Right lobe of liver (tissue), 6 donors: ENCODE measurements at regions not wholly inside any gene's neighbourhood (a gene's known extent, or its start where the extent isn't known, plus 50 kb on each side); places are given as distances from the start of the nearest gene placed in this dataset.
A peak's percentile ranks its signal among the peaks of the same experiment; 100 is the strongest.

ENCODE experiments used
- ATAC-seq, 4 donors: fragments of 200-7000 bp; cut with Tn5 transposase; one replicate each; pipeline ENCODE4 v1.9.1; 2020; ENCODE audit warnings: mild to moderate bottlenecking in 4 of 4, moderate library complexity in 4 of 4
- DNase-seq, 3 donors: peaks; one replicate each; pipeline ENCODE4 v3.0.0-alpha.2; 2020
- H3K27ac ChIP-seq, 3 donors: fragments of 200-600 bp; one replicate each; pipeline ENCODE4 v1.8.0; 2022
- H3K27me3 ChIP-seq, 2 donors: fragments of 200-600 bp; one replicate each; pipeline ENCODE4 v1.8.0; 2022
- H3K36me3 ChIP-seq, 4 donors: fragments of 200-600 bp; sonication (generic) in 1 of 4; one replicate each; pipeline versions ENCODE4 v1.5.1 to v1.8.0; 2017 to 2022; ENCODE audit warnings: control low read depth in 1 of 4
- H3K4me1 ChIP-seq, 4 donors: fragments of 200-600 bp; sonication (generic) in 1 of 4; one replicate each; pipeline versions ENCODE4 v1.5.1 to v1.8.0; 2017 to 2022; ENCODE audit warnings: control low read depth in 1 of 4
- H3K4me3 ChIP-seq, 3 donors: fragments of 200-600 bp; one replicate each; pipeline ENCODE4 v1.8.0; 2022
- H3K9me3 ChIP-seq, 4 donors: fragments of 200-600 bp; sonication (generic) in 1 of 4; one replicate each; pipeline versions ENCODE4 v1.5.1 to v1.8.0; 2017 to 2022; ENCODE audit warnings: control low read depth in 1 of 4
- POLR2A ChIP-seq: fragments of 450-650 bp; IDR thresholded peaks from one replicate; pipeline ENCODE4 v1.6.1; 2017; ENCODE audit warnings: antibody characterized with exemption, mild to moderate bottlenecking
- WGBS: methylation state at CpG from one replicate; pipeline ENCODE4 v1.1.6; 2018; ENCODE audit warnings: low coverage, low lambda C conversion rate; ENCODE audit not compliant: insufficient coverage; ENCODE audit errors: missing lambda C conversion rate; 5-methylcytosine and 5-hydroxymethylcytosine counted together
- intact Hi-C, 2 donors: fragments of 100-400 bp; cut with DNase I; formaldehyde crosslinking; loops; one replicate each; pipeline versions ENCODE4 v1.11.2 to v1.14.1; 2022
- TF ChIP-seq, protein P1 (sequence below), 4 donors: fragments of 200-600 bp in 3 of 4; fragments of 450-650 bp in 1 of 4; IDR thresholded peaks; one replicate each; pipeline versions ENCODE4 v1.5.1 to v1.8.0; 2016 to 2022; ENCODE audit warnings: antibody characterized with exemption in 4 of 4, mild to moderate bottlenecking in 2 of 4
- donor health status: DM: no; HTN: yes; CAD: no.
- donor health status: DM: no; HTN: no; CAD: no.
- donor health status: DM: no; HTN: no; CAD: no.
- donor health status: DM: no; HTN: yes; CAD: no.
- donor health status: DM: no; HTN: yes; CAD: no.

DNA sequence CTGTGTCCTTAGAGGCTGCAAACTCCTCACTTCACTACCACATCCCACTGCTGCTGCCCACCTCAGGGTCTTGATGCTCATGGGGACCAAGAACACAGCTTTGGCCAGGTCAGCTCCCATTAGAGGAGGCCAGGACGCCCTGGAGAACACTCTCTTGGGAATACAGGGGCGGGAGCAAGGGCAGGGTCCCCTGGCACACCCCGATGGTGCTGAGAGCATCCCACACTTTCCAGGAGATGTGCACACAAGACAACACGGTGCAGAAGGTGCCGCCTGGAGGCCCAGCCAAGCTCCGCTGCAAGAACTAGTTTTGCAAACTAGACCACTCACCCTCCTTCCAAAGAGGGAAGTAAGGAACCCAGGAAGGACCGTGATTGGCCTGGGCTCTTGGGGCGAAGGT lies 304.4 kb upstream of the SALL3 start:
- no peak overlapping the region for H3K4me3 ChIP-seq
- TF ChIP-seq POLR2A: no peak
- TF ChIP-seq, protein P1, sequence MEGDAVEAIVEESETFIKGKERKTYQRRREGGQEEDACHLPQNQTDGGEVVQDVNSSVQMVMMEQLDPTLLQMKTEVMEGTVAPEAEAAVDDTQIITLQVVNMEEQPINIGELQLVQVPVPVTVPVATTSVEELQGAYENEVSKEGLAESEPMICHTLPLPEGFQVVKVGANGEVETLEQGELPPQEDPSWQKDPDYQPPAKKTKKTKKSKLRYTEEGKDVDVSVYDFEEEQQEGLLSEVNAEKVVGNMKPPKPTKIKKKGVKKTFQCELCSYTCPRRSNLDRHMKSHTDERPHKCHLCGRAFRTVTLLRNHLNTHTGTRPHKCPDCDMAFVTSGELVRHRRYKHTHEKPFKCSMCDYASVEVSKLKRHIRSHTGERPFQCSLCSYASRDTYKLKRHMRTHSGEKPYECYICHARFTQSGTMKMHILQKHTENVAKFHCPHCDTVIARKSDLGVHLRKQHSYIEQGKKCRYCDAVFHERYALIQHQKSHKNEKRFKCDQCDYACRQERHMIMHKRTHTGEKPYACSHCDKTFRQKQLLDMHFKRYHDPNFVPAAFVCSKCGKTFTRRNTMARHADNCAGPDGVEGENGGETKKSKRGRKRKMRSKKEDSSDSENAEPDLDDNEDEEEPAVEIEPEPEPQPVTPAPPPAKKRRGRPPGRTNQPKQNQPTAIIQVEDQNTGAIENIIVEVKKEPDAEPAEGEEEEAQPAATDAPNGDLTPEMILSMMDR (IDR thresholded peaks at IDR 0.05): no peak
- DNase-seq (no peak), ATAC-seq (no peak)
- no peaks in the 10 kb centered on the region for H3K27me3 ChIP-seq
- intact Hi-C loops: no loop called here
- H3K4me1 ChIP-seq: no peaks in the 10 kb centered on the region
- no peaks in the 10 kb centered on the region for H3K9me3 ChIP-seq
- WGBS: 25% methylated on average over 2 of the region's 8 CpGs
- no peaks in the 10 kb centered on the region for H3K36me3 ChIP-seq
- H3K27ac ChIP-seq: no peak overlapping the region

DNA sequence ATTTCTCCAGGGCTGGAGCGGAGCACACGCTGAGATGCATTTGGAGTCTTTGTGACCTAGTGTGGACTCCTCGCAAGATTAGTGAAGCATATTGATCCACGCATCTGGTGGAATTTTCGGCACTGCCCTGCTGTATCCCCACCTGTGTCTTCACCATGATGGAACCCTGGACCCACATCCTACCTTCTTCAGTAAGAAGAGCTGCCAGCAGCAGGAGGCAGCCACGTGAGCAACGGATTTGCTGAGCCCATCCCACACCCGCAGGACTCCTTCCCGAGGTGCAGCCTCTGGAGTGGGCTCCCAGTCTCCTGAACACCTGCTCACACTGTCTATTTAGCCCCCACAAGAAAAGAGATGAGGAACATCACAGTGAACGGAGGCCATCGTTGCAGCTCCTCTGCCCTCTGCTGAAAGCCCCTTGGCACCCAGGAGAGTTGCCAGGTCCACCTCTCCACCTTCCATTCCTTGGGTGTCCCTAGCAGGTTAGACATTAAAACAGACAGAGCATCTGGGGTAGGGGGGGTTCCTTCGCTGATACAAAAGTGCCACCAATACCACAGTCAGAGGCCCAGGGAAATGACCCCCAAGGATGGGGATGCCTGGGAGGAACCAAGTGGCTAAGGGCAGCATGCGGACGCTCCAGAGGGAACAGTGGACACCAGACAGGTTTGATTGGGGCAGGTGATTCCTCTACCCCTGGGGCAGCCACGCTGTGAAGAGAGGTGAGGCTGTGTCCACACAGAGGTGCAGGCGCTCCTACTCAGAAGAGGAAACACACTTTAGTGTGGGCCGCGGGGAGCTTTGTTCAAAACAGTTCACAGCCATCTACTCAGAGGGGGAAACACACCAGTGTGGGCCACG lies 302.8 kb upstream of the SALL3 start:
- Histone ChIP-seq H3K36me3 (no peaks in the 10 kb centered on the region), H3K9me3 (no peaks in the 10 kb centered on the region), H3K4me3 (no peak overlapping the region), H3K27ac (no peak overlapping the region), H3K4me1 (no peaks in the 10 kb centered on the region), H3K27me3 (no peaks in the 10 kb centered on the region)
- ATAC-seq: no peak
- DNase-seq: no peak
- 59% methylated on average over 6 of the region's 19 CpGs for WGBS
- TF ChIP-seq POLR2A: no peak
- TF ChIP-seq, protein P1 (IDR thresholded peaks at IDR 0.05): no peak
- intact Hi-C loops: no loop called here

DNA sequence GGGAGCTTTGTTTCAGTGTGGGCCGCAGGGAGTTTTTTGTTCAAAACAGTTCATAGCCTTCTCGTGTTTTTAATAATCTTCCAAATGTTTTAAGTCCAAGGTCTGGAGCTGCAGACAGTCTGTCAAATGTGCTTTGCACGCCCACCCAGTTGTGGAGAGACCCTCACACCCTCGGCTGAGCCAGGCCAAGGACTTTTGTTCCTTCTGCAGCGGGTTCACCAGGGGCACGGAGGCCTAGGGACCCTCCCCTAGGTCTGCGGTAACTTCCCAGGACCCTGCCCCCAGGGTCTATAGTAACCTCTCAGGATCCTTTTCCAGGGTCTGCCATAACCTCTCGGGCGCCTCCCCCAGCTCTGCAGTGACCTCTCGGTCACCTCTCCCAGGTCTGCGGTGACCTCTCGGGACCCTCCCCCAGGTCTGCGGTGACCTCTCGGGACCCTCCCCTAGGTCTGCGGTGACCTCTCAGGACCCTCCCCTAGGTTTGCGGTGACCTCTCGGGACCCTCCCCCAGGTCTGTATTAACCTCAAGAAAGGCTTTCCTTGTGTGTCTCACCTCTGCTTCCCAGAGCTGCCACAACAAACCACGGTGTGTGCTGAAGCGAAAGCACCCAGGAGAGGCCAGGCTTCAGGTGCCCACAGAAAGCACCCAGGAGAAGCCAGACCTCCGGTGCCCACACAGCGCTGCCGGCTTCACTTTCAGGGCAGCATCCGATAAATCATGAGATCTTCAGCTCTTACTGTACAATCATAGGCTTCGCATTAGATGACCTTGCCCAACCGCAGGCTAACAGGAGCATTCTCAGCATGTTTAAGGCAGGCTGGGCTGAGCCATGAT lies 301.9 kb upstream of the SALL3 start:
- Histone ChIP-seq H3K9me3 (no peaks in the 10 kb centered on the region), H3K36me3 (no peaks in the 10 kb centered on the region), H3K27me3 (no peaks in the 10 kb centered on the region), H3K4me1 (no peaks in the 10 kb centered on the region), H3K4me3 (no peak overlapping the region), H3K27ac (no peak overlapping the region)
- TF ChIP-seq, protein P1 (IDR thresholded peaks at IDR 0.05): no peak
- TF ChIP-seq POLR2A: no peak
- intact Hi-C loops: no loop called here
- ATAC-seq: peak in 1 of 4 donors; percentile 17
- WGBS: 57% methylated on average over 16 of the region's 25 CpGs
- DNase-seq: no peak

DNA sequence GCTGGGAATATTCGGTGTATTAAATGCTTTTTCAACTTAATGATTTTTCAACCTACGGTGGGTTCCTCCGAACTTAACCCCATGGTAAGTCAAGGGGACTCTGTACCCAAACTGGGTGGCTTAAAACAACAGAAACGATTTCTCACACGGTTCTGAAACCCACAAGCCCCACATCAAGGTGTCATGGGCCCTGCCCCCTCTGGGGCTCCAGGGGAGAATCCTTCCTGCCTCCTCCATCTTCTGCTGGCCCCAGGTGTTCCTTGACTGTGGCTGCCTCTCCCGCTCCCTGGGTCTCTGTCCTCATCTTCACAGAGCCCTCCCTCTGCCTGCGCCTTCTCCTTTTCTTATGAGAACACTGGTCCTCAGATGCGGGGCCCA lies 301.3 kb upstream of the SALL3 start:
- TF ChIP-seq, protein P1 (IDR thresholded peaks at IDR 0.05): no peak
- TF ChIP-seq POLR2A: no peak
- intact Hi-C loops: no loop called here
- ATAC-seq: no peak
- H3K4me3 ChIP-seq: no peak overlapping the region
- H3K27me3 ChIP-seq: no peaks in the 10 kb centered on the region
- no peaks in the 10 kb centered on the region for H3K9me3 ChIP-seq
- WGBS: 66% methylated on average over 8 of the region's 8 CpGs
- H3K4me1 ChIP-seq: no peaks in the 10 kb centered on the region
- no peak overlapping the region for H3K27ac ChIP-seq
- no peak for DNase-seq
- H3K36me3 ChIP-seq: no peaks in the 10 kb centered on the region
